Spleen (tissue), 7 donors: ENCODE measurements at regions not wholly inside any gene's neighbourhood (a gene's known extent, or its start where the extent isn't known, plus 50 kb on each side); places are given as distances from the start of the nearest gene placed in this dataset.

Experiments
- POLR2A ChIP-seq, 3 donors: fragments of 450-650 bp; IDR thresholded peaks; one replicate each; pipeline ENCODE4 v1.5.1; 2017; ENCODE audit warnings: antibody characterized with exemption in 3 of 3, mild to moderate bottlenecking in 1 of 3
- POLR2AphosphoS5 ChIP-seq, 3 donors: sonication (generic); formaldehyde crosslinking; IDR thresholded peaks; one replicate each; pipeline ENCODE4 v1.5.1; 2017; ENCODE audit warnings: antibody characterized with exemption in 3 of 3
- TF ChIP-seq, protein P1 (sequence below), 11 experiments: fragments of 200-600 bp in 7 of 11; fragments of 450-650 bp in 4 of 11; sonication (generic) in 4 of 11; IDR thresholded peaks in 8 of 11; conservative IDR thresholded peaks in 3 of 11; 1 replicate in 7 of 11; 2 replicates in 4 of 11; pipeline versions ENCODE4 v1.4.0 to v1.8.0; 2016 to 2021; ENCODE audit warnings: antibody characterized with exemption in 11 of 11, inconsistent platforms in 4 of 11, mild to moderate bottlenecking in 1 of 11
- donor health status: DM: no; HTN: no; CAD: no; lungs with moderate emphysema.
- donor health status: DM: no; HTN: no; CAD: no.
- donor health status: DM: no; HTN: no; CAD: no.

DNA sequence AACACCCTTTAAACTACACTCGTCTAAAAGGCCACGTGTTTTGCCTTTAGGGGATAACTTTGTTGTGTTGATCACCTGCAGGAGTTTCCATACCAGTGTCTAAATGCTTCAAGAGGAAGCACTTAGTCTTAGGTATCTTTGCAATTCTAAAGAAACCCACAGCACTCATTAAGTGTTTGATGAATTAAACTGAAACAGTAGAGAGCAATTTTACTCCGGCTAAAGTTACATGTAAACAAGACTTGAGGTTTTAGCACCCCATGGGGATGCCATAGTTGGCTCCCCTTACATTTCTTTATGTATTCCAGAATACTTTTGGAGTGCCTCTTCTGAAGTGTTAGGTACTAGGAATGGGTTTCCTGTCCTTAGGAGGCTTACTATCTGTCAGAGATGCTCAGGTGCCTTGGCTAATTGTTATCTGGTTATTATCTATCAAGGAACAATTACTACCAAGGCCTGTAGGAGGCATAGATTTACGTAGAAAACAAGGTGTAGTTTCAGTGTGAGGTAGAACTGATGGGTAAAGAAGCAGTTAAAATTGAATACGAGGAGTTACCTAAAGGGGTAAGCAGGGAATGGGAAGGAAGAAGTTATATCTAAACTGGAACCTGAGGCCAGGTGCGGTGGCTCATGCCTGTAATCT, 176.8 kb upstream of the SAMSN1 start:
- TF ChIP-seq, protein P1, sequence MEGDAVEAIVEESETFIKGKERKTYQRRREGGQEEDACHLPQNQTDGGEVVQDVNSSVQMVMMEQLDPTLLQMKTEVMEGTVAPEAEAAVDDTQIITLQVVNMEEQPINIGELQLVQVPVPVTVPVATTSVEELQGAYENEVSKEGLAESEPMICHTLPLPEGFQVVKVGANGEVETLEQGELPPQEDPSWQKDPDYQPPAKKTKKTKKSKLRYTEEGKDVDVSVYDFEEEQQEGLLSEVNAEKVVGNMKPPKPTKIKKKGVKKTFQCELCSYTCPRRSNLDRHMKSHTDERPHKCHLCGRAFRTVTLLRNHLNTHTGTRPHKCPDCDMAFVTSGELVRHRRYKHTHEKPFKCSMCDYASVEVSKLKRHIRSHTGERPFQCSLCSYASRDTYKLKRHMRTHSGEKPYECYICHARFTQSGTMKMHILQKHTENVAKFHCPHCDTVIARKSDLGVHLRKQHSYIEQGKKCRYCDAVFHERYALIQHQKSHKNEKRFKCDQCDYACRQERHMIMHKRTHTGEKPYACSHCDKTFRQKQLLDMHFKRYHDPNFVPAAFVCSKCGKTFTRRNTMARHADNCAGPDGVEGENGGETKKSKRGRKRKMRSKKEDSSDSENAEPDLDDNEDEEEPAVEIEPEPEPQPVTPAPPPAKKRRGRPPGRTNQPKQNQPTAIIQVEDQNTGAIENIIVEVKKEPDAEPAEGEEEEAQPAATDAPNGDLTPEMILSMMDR (IDR thresholded peaks at IDR 0.05 in 8 of 11, conservative IDR thresholded peaks at IDR 0.05 in 3 of 11): no peak
- TF ChIP-seq POLR2AphosphoS5 (IDR thresholded peaks at IDR 0.05) (no peak), POLR2A (IDR thresholded peaks at IDR 0.05) (no peak)
